ENCODE measurements at regions not wholly inside any gene's neighbourhood (a gene's known extent, or its start where the extent isn't known, plus 50 kb on each side); places are given as distances from the start of the nearest gene placed in this dataset.

DNA sequence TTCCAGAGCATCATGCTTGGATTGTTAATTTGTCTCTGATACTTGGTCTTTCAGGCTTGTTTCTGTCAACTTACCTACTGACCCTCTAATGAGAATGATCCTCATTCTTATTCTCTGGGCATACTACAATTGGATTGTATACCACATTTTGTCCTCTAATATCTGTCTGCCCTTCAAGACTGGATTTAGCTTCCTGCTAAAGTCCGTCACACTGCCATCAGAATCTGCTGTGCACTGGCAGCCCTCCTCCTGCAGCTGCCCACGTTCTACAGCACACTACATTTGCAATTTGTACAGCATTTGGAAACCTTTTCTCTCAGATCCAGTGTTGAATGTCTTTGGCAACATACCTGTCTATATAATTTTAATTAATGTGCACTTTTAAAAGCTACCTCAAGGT, 183.1 kb downstream of the ZNF330 start:
- no peak overlapping the region for H3K4me3 ChIP-seq
- CTCF ChIA-PET (ENCODE audit: low intra/inter-chr PET ratio): no interaction called here
- no peak overlapping the region for H2AFZ ChIP-seq (ENCODE audit: low read depth, low read length)
- H3K79me2 ChIP-seq (ENCODE audit: control insufficient read depth, insufficient read depth, low read length): no peaks in the 10 kb centered on the region
- ATAC-seq (no peak), FAIRE-seq (no peak), DNase-seq (ENCODE audit: extremely low read depth in 1 of 4, low spot score in 3 of 4) (no peak)
- H3K4me2 ChIP-seq (ENCODE audit: insufficient read depth, low read length): no peak overlapping the region
- H3K9me1 ChIP-seq (ENCODE audit: control insufficient read depth, insufficient read depth, low read length): no peaks in the 10 kb centered on the region
- BruUV-seq (replicated peaks): no TSS peak
- intact Hi-C loops (cut with micrococcal nuclease): no loop called here
- in situ Hi-C loops (cut with MboI): no loop called here
- no peak overlapping the region for H3K9ac ChIP-seq (ENCODE audit: insufficient read depth in 1 of 2, low read depth in 2 of 2, low read length in 2 of 2)
- H3K4me1 ChIP-seq (replicated peaks in 1 of 2; ENCODE audit: control insufficient read depth in 2 of 2, insufficient read depth in 2 of 2, low read length in 2 of 2): no peaks in the 10 kb centered on the region
- H3K36me3 ChIP-seq (ENCODE audit: control insufficient read depth, insufficient read depth, low read length): no peaks in the 10 kb centered on the region
- POLR2A ChIA-PET: no interaction called here
- no peaks in the 10 kb centered on the region for H3K9me3 ChIP-seq (replicated peaks; ENCODE audit: control insufficient read depth, insufficient read depth, low read depth, low read length)
- no peaks in the 10 kb centered on the region for H3K27me3 ChIP-seq (ENCODE audit: control insufficient read depth in 2 of 2, insufficient read depth in 2 of 2, low read length in 2 of 2)
- no peak overlapping the region for H3K27ac ChIP-seq (ENCODE audit: extremely low read depth, low read depth, low read length)
- 12% methylated on average over 2 of the region's 2 CpGs for WGBS (ENCODE audit: insufficient coverage, low coverage, missing lambda C conversion rate)
- TF ChIP-seq GTF2F1 (IDR thresholded peaks at IDR 0.05; ENCODE audit: low read depth, low read length) (no peak), ZNF143 (CRISPR knock-in tag; IDR thresholded peaks at IDR 0.05) (no peak), KLF6 (CRISPR knock-in tag; IDR thresholded peaks at IDR 0.05; ENCODE audit: borderline replicate concordance) (no peak), WHSC1 (IDR thresholded peaks at IDR 0.05; ENCODE audit: low read length) (no peak), NCOR1 (IDR thresholded peaks at IDR 0.05) (no peak), SP2 (IDR thresholded peaks at IDR 0.05; ENCODE audit: extremely low read depth, low read depth, low read length, poor library complexity, severe bottlenecking) (no peak), FUS (optimal IDR thresholded peaks at IDR 0.05; ENCODE audit: low read depth, low read length) (no peak), ZZZ3 (IDR thresholded peaks at IDR 0.05) (no peak)
- TF ChIP-seq, protein P1, sequence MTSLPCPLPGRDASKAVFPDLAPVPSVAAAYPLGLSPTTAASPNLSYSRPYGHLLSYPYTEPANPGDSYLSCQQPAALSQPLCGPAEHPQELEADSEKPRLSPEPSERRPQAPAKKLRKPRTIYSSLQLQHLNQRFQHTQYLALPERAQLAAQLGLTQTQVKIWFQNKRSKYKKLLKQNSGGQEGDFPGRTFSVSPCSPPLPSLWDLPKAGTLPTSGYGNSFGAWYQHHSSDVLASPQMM (CRISPR knock-in tag; IDR thresholded peaks at IDR 0.05): no peak
- TF ChIP-seq, protein P2, sequence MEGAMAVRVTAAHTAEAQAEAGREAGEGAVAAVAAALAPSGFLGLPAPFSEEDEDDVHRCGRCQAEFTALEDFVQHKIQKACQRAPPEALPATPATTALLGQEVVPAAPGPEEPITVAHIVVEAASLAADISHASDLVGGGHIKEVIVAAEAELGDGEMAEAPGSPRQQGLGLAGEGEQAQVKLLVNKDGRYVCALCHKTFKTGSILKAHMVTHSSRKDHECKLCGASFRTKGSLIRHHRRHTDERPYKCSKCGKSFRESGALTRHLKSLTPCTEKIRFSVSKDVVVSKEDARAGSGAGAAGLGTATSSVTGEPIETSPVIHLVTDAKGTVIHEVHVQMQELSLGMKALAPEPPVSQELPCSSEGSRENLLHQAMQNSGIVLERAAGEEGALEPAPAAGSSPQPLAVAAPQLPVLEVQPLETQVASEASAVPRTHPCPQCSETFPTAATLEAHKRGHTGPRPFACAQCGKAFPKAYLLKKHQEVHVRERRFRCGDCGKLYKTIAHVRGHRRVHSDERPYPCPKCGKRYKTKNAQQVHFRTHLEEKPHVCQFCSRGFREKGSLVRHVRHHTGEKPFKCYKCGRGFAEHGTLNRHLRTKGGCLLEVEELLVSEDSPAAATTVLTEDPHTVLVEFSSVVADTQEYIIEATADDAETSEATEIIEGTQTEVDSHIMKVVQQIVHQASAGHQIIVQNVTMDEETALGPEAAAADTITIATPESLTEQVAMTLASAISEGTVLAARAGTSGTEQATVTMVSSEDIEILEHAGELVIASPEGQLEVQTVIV (CRISPR knock-in tag; IDR thresholded peaks at IDR 0.05; ENCODE audit: borderline replicate concordance): no peak
- TF ChIP-seq, protein P3, sequence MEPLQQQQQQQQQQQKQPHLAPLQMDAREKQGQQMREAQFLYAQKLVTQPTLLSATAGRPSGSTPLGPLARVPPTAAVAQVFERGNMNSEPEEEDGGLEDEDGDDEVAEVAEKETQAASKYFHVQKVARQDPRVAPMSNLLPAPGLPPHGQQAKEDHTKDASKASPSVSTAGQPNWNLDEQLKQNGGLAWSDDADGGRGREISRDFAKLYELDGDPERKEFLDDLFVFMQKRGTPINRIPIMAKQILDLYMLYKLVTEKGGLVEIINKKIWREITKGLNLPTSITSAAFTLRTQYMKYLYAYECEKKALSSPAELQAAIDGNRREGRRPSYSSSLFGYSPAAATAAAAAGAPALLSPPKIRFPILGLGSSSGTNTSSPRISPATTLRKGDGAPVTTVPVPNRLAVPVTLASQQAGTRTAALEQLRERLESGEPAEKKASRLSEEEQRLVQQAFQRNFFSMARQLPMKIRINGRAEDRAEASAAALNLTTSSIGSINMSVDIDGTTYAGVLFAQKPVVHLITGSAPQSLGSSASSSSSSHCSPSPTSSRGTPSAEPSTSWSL (CRISPR knock-in tag; IDR thresholded peaks at IDR 0.05; ENCODE audit: borderline replicate concordance): no peak
- TF ChIP-seq, protein P4, sequence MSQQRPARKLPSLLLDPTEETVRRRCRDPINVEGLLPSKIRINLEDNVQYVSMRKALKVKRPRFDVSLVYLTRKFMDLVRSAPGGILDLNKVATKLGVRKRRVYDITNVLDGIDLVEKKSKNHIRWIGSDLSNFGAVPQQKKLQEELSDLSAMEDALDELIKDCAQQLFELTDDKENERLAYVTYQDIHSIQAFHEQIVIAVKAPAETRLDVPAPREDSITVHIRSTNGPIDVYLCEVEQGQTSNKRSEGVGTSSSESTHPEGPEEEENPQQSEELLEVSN (IDR thresholded peaks at IDR 0.05; ENCODE audit: borderline replicate concordance in 1 of 2, extremely low read depth in 1 of 2, insufficient read depth in 1 of 2, insufficient read length in 1 of 2, low read depth in 1 of 2, low read length in 1 of 2, poor library complexity in 1 of 2, severe bottlenecking in 1 of 2): no peak
- no peaks in the 10 kb centered on the region for H4K20me1 ChIP-seq (replicated peaks; ENCODE audit: control insufficient read depth, insufficient read depth, low read length)
